Smooth muscle cell (in vitro differentiated cells): ENCODE measurements at regions not wholly inside any gene's neighbourhood (a gene's known extent, or its start where the extent isn't known, plus 50 kb on each side); places are given as distances from the start of the nearest gene placed in this dataset.
"Not testable (repeated sequence)": the region's sequence is repeated elsewhere in the genome, so short reads cannot be mapped to it uniquely, and the experiment has no call there.

Source experiments
- DNase-seq: peaks from one replicate; lab custom pipeline; 2025; ENCODE audit not compliant: unreplicated experiment; lab: John Stamatoyannopoulos, UW
- H2AFZ ChIP-seq: fragments of 200-600 bp; sonication (generic); 2 replicates; pipeline ENCODE4 v1.6.0; 2016; ENCODE audit warnings: antibody characterized with exemption, low read depth, mild to moderate bottlenecking
- H3F3A ChIP-seq: fragments of 200-600 bp; sonication (generic); 2 replicates; pipeline ENCODE4 v1.6.0; 2017; ENCODE audit warnings: antibody characterized with exemption, low read depth
- H3K27ac ChIP-seq: fragments of 200-600 bp; sonication (generic); 2 replicates; pipeline ENCODE4 v1.5.1; 2016; ENCODE audit warnings: low read depth, mild to moderate bottlenecking
- H3K27me3 ChIP-seq: fragments of 200-600 bp; sonication (generic); 2 replicates; pipeline ENCODE4 v1.6.1; 2016; ENCODE audit warnings: low read depth, mild to moderate bottlenecking
- H3K36me3 ChIP-seq: fragments of 200-600 bp; sonication (generic); 2 replicates; pipeline ENCODE4 v1.5.1; 2016; ENCODE audit warnings: low read depth
- H3K4me1 ChIP-seq: fragments of 200-600 bp; sonication (generic); 2 replicates; pipeline ENCODE4 v1.5.1; 2016; ENCODE audit warnings: low read depth
- H3K4me2 ChIP-seq: fragments of 200-600 bp; sonication (generic); 2 replicates; pipeline ENCODE4 v1.6.0; 2016; ENCODE audit warnings: mild to moderate bottlenecking
- H3K4me3 ChIP-seq: fragments of 200-600 bp; sonication (generic); 2 replicates; pipeline ENCODE4 v1.5.1; 2016; ENCODE audit warnings: mild to moderate bottlenecking
- H3K79me2 ChIP-seq: fragments of 200-600 bp; sonication (generic); 2 replicates; pipeline ENCODE4 v1.6.0; 2016; ENCODE audit warnings: low read depth, mild to moderate bottlenecking
- H3K9ac ChIP-seq: fragments of 200-600 bp; sonication (generic); 2 replicates; pipeline ENCODE4 v1.6.0; 2016; ENCODE audit warnings: low read depth
- H3K9me3 ChIP-seq: fragments of 200-600 bp; sonication (generic); replicated peaks from 2 replicates; pipeline ENCODE4 v1.5.1; 2016; ENCODE audit warnings: low read depth
- H4K20me1 ChIP-seq: fragments of 200-600 bp; sonication (generic); 2 replicates; pipeline ENCODE4 v1.6.0; 2016; ENCODE audit warnings: low read depth
- CTCF ChIP-seq: fragments of 200-600 bp; sonication (generic); IDR thresholded peaks from 2 replicates; pipeline ENCODE4 v1.5.1; 2017; ENCODE audit warnings: borderline replicate concordance, mild to moderate bottlenecking, antibody characterized with exemption; ENCODE audit not compliant: insufficient read depth, poor library complexity, severe bottlenecking
- WGBS: methylation state at CpG from one replicate; pipeline ENCODE4 v1.1.7; 2016; ENCODE audit warnings: low lambda C conversion rate; 5-methylcytosine and 5-hydroxymethylcytosine counted together

- no peaks in the 10 kb centered on the region for H3F3A ChIP-seq
- no peak overlapping the region for H3K4me2 ChIP-seq
Measured at GRCh38 chr18:9021458-9021857, 81.0 kb upstream of the NDUFV2 start.

GRCh38 chr18:9022397-9023155 is 79.9 kb upstream of the NDUFV2 start:
- no peaks in the 10 kb centered on the region for H3K79me2 ChIP-seq
- no peaks in the 10 kb centered on the region for H3K36me3 ChIP-seq
- no peak overlapping the region for H3K4me2 ChIP-seq
- H2AFZ ChIP-seq = no peak overlapping the region
- no peak overlapping the region for H3K27ac ChIP-seq
- H3K9me3 ChIP-seq = no peaks in the 10 kb centered on the region
- no peak for DNase-seq
- no peaks in the 10 kb centered on the region for H3K4me1 ChIP-seq
- no peak for TF ChIP-seq CTCF
- H3K9ac ChIP-seq = no peak overlapping the region
- no peaks in the 10 kb centered on the region for H4K20me1 ChIP-seq
- WGBS = 80% methylated on average over 8 of the region's 8 CpGs
- no peaks in the 10 kb centered on the region for H3K27me3 ChIP-seq
- H3F3A ChIP-seq = no peaks in the 10 kb centered on the region
- no peak overlapping the region for H3K4me3 ChIP-seq

More at GRCh38 chr18:9021458-9021857, 81.0 kb upstream of the NDUFV2 start:
- no peaks in the 10 kb centered on the region for H3K36me3 ChIP-seq
- H2AFZ ChIP-seq = no peak overlapping the region
- DNase-seq = no peak
- no peaks in the 10 kb centered on the region for H3K79me2 ChIP-seq
- no peak overlapping the region for H3K9ac ChIP-seq
- no peak overlapping the region for H3K4me3 ChIP-seq
- no peaks in the 10 kb centered on the region for H3K4me1 ChIP-seq
- H4K20me1 ChIP-seq = no peaks in the 10 kb centered on the region
- WGBS = 97% methylated on average over 3 of the region's 3 CpGs
- no peak for TF ChIP-seq CTCF
- no peak overlapping the region for H3K27ac ChIP-seq
- H3K27me3 ChIP-seq = no peaks in the 10 kb centered on the region
- H3K9me3 ChIP-seq = no peaks in the 10 kb centered on the region

- H3K4me2 ChIP-seq = not testable (repeated sequence)
Measured at GRCh38 chr18:9024031-9024646, 78.4 kb upstream of the NDUFV2 start.

GRCh38 chr18:9025091-9025838 is 77.2 kb upstream of the NDUFV2 start:
- H3K9me3 ChIP-seq = no peaks in the 10 kb centered on the region
- no peak overlapping the region for H3K4me3 ChIP-seq
- no peak overlapping the region for H2AFZ ChIP-seq
- no peaks in the 10 kb centered on the region for H3K27me3 ChIP-seq
- no peaks in the 10 kb centered on the region for H3F3A ChIP-seq
- no peak for DNase-seq
- no peak for TF ChIP-seq CTCF
- no peaks in the 10 kb centered on the region for H3K79me2 ChIP-seq
- no peaks in the 10 kb centered on the region for H4K20me1 ChIP-seq
- no peak overlapping the region for H3K27ac ChIP-seq
- no peaks in the 10 kb centered on the region for H3K4me1 ChIP-seq
- 73% methylated on average over 4 of the region's 4 CpGs for WGBS
- H3K9ac ChIP-seq = no peak overlapping the region
- no peaks in the 10 kb centered on the region for H3K36me3 ChIP-seq
- no peak overlapping the region for H3K4me2 ChIP-seq

More at GRCh38 chr18:9024031-9024646, 78.4 kb upstream of the NDUFV2 start:
- H3F3A ChIP-seq, H3K27me3 ChIP-seq, H4K20me1 ChIP-seq, H3K79me2 ChIP-seq, H3K4me1 ChIP-seq, H3K9me3 ChIP-seq, H3K36me3 ChIP-seq, H2AFZ ChIP-seq, DNase-seq, H3K4me3 ChIP-seq, H3K9ac ChIP-seq, H3K27ac ChIP-seq: not testable (repeated sequence)
- 94% methylated on average over 16 of the region's 18 CpGs for WGBS
